Stimulated activated CD8-positive, alpha-beta memory T cell treated with anti-CD3 and anti-CD28 coated beads, Interleukin-15, amount 100 ng/mL, for 1 hour (primary cell): ENCODE measurements at regions not wholly inside any gene's neighbourhood (a gene's known extent, or its start where the extent isn't known, plus 50 kb on each side); places are given as distances from the start of the nearest gene placed in this dataset.
"Not testable (repeated sequence)": the region's sequence is repeated elsewhere in the genome, so short reads cannot be mapped to it uniquely, and the experiment has no call there.

Experiments
- DNase-seq: peaks from one replicate; pipeline ENCODE4 v3.0.0-alpha.2; 2020; ENCODE audit warnings: low read depth

DNA sequence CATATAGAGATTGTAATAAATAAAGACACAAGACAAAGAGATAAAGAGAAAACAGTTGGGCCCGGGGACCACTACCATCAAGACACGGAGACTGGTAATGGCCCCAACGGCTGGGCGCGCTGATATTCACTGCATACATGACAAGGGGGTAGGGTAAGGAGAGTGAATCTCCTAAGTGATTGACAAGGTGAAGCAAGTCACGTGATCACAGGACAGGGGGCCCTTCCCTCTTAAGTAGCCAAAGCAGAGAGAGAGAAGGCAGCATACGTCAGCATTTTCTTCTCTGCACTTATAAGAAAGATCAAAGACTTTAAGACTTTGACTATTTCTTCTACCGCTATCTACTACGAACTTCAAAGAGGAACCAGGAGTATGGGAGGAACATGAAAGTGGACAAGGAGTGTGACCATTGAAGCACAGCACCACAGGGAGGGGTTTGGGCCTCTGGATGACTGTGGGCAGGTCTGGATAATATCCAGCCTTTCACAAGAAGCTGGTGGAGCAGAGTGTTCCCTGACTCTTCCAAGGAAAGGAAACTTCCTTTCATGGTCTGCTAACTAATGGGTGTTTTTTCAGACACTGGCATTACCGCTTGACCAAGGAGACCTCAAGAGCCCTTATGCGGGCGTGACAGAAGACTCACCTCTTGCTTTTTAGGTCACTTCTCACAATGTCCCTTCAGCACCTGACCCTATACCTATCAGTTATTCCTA lies 75.6 kb downstream of the MRPL39 start:
- DNase-seq: not testable (repeated sequence)

- DNase-seq: no peak
Measured at GRCh38 chr21:25528515-25528914, 78.8 kb downstream of the MRPL39 start.

DNA sequence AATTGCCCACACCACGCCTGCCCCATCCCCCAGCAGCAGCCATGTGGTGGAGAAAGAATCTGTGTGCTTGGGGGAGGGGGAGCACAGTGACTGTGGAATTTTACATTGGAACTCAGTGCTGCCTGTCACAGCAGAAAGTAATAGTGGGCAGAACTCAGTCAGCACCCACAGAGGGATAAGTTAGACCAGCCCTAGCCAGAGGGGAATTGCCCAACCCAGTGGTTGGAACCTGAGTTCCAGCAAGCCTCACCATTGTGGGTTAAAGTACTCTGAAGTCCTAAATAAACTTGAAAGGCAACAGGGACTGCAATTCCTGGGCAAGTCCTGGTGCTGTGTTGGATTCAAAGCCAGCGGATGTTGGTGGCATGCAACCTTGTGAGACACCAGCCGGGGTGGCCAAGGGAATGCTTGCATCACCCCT lies 88.8 kb downstream of the MRPL39 start:
- DNase-seq: no peak

- no peak for DNase-seq
Measured at GRCh38 chr21:25515484-25516405, 91.5 kb downstream of the MRPL39 start.

DNA sequence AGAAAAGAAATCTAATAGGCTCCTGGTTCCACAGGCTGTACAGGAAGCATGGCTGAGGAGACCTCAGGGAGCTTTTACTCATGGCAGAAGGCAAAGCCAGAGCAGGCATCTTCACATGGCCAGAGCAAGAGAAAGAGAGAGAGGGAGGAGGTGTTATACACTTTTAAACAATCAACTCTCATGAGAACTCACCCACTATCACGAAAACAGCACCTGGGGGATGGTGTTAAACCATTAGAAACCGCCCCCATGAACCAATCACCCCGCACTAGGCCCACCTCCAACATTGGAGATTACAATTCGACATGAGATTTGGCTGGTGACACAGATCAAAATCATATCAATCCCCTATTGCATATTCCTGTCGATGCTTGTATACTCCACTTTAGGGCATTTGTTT lies 93.5 kb downstream of the MRPL39 start:
- DNase-seq: no peak

DNA sequence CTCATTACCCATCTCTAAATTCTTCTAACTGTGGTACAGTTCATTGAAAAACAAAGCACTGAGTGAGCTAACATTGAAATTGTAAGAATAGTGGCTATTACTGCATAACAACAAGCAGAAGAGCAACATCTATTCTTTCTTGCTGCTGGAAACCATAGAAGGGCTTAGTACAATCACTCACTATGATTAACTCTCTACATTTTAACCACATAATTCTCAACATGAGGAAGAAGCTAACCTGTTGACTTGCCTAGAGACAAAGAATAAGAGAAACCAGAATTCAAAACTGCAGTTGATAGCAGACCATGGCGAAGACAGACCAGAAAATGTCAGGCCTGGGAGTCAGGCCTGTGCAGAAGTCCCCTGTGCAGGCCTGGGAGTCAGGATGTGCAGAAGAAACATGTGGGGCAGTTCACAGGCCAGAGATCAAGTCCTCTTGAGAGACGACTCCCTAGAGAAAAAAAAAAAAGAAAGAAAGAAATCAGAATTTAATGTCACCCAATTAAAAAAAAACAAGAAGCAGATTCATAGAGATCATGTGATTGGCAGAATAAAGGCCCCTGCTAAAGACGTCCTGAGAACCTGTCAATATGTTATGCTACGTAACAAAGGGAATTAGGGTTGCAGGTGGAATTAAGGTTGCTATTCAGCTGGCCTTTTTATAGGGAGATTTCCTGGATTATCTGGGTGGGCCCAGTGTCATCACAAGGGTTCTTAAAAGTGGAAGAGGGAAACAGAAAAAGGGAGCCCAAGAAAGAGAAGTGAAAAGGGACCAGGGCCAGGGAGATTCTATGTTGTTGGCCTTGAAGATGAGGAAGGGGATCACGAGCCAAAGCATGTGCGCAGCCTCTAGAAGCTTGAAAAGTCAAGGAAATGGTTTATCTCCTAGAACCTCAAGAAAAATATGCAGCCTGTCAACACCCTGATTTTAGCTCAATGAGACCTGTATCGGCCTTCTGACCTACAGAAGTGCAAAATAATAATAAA lies 94.9 kb downstream of the MRPL39 start:
- no peak for DNase-seq

- DNase-seq: no peak
Measured at GRCh38 chr21:25509862-25510261, 97.4 kb downstream of the MRPL39 start.

DNA sequence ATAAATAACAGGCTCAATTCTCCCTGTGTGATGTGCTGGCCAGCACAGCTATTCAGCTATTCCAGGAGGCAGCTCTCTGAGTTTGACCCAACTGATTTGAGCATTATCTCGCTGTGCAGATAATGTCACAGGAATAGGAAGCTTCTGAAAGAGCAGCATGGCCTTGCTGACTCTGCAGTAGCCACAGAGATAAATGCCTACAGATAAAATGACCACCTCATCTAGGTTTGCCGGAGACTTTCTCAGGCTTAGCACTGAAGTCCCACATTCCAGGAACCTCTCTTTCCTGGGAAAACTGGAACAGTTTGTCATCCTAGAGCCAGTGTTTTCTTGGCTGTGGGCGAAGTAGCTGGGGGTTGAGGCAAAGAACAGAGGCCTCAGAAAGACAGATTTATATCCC lies 98.9 kb downstream of the MRPL39 start:
- no peak for DNase-seq

GRCh38 chr21:25507522-25507921 lies 99.8 kb downstream of the MRPL39 start:
- no peak for DNase-seq

DNA sequence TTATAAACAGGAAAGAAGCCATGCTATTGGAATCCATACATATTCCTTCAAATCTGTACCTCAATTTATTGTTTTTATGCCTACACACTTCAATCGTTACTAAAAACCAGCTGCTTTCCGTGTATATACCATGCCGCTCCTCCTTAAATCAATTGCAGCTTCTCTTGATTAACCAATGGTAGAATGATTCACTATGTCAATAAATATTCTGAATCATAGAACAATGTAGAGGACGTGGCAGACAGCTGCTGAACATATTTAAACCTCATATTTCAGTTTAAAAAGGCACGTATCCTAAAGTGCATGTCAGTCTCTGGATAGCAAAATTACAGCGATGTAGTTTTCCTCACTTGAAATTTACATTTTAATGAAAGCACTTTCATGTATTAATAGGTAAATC lies 100.4 kb downstream of the MRPL39 start:
- DNase-seq: no peak

- DNase-seq: no peak
Measured at GRCh38 chr21:25506261-25506660, 101.0 kb downstream of the MRPL39 start.

GRCh38 chr21:25503981-25504380 lies 103.3 kb downstream of the MRPL39 start:
- DNase-seq: no peak

DNA sequence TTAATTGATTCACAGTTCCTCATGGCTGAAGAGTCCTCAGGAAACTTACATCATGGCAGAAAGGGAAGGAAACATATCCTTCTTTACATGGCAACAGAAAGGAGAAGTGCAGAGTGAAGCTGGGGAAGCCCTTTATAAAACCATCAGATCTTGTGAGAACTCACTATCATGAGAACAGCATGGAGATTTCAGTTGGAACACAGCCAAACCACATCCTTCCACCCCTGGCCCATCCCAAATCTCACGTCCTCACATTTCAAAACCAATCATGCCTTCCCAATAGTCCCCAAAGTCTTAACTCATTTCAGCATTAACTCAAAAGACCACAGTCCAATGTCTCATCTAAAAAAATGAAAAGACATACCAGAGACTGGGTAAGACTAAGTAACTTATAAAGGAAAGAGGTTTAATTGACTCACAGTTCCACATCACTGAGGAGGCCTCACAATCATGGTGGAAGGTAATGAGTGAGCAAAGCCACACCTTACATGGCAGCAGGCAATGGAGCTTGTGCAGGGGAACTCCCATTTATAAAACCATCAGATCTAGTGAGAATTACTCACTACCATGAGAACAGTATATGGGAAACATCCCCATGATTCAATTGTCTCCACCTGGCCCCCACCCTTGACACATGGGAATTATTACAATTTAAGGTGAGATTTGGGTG lies 105.2 kb downstream of the MRPL39 start:
- no peak for DNase-seq

- DNase-seq: no peak
Measured at GRCh38 chr21:25501462-25501861, 105.8 kb downstream of the MRPL39 start.

DNA sequence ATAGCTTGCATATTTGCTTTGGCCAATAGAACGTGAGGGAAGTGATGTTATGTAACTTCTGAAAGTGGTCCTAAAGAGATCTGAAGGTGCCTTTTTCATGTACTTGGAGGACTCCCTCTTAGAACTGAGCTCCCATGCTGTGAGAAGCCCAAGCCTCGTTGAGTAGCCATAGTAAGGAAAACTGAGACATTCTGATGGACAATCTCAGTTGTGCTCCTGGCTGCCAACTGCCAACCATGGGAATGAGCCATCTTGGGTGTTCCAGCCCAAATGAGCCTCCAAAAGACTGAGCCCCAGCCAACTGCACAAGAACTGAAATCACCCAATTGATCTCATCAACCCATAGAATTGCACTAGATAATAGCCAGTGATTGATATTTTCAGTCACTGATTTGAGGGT lies 106.7 kb downstream of the MRPL39 start:
- no peak for DNase-seq

DNA sequence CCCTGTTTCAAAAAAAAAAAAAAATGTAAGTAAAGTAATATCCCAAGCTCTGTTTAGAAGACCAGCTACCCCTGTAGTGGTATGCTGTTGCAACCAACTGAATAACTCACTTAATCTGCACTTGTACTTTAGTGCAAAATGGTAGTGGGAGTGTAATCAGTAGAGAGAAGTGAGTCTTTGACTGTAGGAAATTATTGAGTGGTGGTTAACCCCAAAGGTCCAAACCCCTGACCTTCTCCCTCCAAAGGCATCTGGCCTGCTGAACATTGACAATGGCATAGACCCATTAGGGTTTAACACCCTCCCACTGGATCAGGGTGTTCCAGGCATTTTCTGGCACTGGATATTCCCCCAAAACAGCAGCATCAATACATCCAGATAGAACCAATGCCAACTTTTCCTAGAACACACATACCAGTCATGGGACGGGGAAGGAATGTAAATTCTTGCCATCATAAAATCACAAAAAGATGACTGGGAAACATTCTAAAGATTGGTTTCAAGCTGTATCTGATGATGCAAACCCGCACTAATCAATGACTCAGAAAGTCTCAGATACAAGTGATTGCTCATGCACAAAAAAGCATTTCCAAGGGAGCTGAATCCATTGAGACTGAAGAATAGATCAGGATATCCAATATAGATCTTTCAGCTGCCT lies 110.3 kb downstream of the MRPL39 start:
- DNase-seq: no peak

- no peak for DNase-seq
Measured at GRCh38 chr21:25494804-25495203, 112.5 kb downstream of the MRPL39 start.

DNA sequence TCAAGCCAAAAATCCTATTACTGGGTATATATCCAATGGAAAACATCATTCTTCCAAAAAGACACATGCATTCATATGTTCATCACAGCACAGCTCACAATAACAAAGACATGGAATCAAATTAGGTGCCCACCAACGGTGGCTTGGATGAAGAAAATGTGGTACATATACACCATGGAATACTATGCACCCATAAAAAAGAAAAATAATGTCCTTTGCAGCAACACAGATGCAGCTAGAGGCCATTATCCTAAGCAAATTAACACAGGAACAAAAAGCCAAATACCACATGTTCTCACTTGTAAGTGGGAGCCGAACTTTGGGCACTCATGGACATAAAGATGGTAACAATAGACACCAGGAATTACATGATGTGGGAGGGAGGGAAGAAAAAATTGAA lies 113.6 kb downstream of the MRPL39 start:
- DNase-seq: no peak

GRCh38 chr21:25491267-25491666 lies 116.0 kb downstream of the MRPL39 start:
- DNase-seq: no peak

GRCh38 chr21:25490742-25491141 lies 116.5 kb downstream of the MRPL39 start:
- DNase-seq: no peak

- DNase-seq: no peak
Measured at GRCh38 chr21:25489673-25490072, 117.6 kb downstream of the MRPL39 start.
